CD4-positive, alpha-beta memory T cell (primary cell): ENCODE measurements at regions not wholly inside any gene's neighbourhood (a gene's known extent, or its start where the extent isn't known, plus 50 kb on each side); places are given as distances from the start of the nearest gene placed in this dataset.
"Not testable (repeated sequence)": the region's sequence is repeated elsewhere in the genome, so short reads cannot be mapped to it uniquely, and the experiment has no call there.

ENCODE experiments used
- CTCF ChIA-PET: fragments of 350-600 bp; sonication (Branson Sonifier 250); formaldehyde crosslinking; loops from one replicate; lab custom pipeline; 2021; ENCODE audit warnings: inconsistent platforms; ENCODE audit not compliant: partially characterized antibody; lab: Charles Lee
- POLR2A ChIA-PET: fragments of 350-600 bp; sonication (Branson Sonifier 250); formaldehyde crosslinking; loops from one replicate; lab custom pipeline; 2021; ENCODE audit not compliant: partially characterized antibody; lab: Charles Lee
- DNase-seq, 5 donors: peaks; one replicate each; pipeline versions ENCODE4 v3.0.0 to v3.0.0-alpha.2; 2020 to 2022; ENCODE audit warnings: mixed read lengths in 1 of 5
- H3K27ac ChIP-seq: one replicate; pipeline ENCODE4 v1.7.0; 2013; ENCODE audit warnings: low read depth, low read length
- H3K27me3 ChIP-seq: 2 replicates; pipeline ENCODE4 v1.7.0; 2013; ENCODE audit warnings: mild to moderate bottlenecking, low read length, moderate library complexity; ENCODE audit not compliant: insufficient read depth
- H3K36me3 ChIP-seq: 2 replicates; pipeline ENCODE4 v1.7.0; 2013; ENCODE audit warnings: mild to moderate bottlenecking, low read length, moderate library complexity; ENCODE audit not compliant: insufficient read depth
- H3K4me1 ChIP-seq: 2 replicates; pipeline ENCODE4 v1.7.0; 2013; ENCODE audit warnings: mild to moderate bottlenecking, low read length, moderate library complexity; ENCODE audit not compliant: insufficient read depth
- H3K4me3 ChIP-seq, 2 donors: one replicate each; pipeline ENCODE4 v1.7.0; 2013; ENCODE audit warnings: low read length in 2 of 2, mild to moderate bottlenecking in 1 of 2
- H3K9me3 ChIP-seq, 2 donors: one replicate each; pipeline ENCODE4 v1.7.0; 2013; ENCODE audit warnings: low read length in 2 of 2, control low read depth in 1 of 2; ENCODE audit not compliant: control insufficient read depth in 1 of 2
- H3K27ac Mint-ChIP-seq, 7 donors: one replicate each; pipeline ENCODE4 v1.8.0; 2020 to 2021; ENCODE audit warnings: mixed read lengths in 7 of 7, mild to moderate bottlenecking in 6 of 7, inconsistent platforms in 3 of 7, moderate library complexity in 3 of 7
- H3K27me3 Mint-ChIP-seq, 2 donors: one replicate each; pipeline ENCODE4 v1.8.0; 2020 to 2021; ENCODE audit warnings: mixed read lengths in 2 of 2
- H3K36me3 Mint-ChIP-seq, 2 donors: one replicate each; pipeline ENCODE4 v1.8.0; 2020 to 2021; ENCODE audit warnings: mixed read lengths in 2 of 2, inconsistent platforms in 1 of 2, mild to moderate bottlenecking in 1 of 2
- H3K4me1 Mint-ChIP-seq, 4 donors: one replicate each; pipeline ENCODE4 v1.8.0; 2020 to 2021; ENCODE audit warnings: mixed read lengths in 4 of 4, mild to moderate bottlenecking in 1 of 4
- H3K4me3 Mint-ChIP-seq, 8 donors: one replicate each; pipeline ENCODE4 v1.8.0; 2020 to 2021; ENCODE audit warnings: mixed read lengths in 8 of 8, mild to moderate bottlenecking in 7 of 8, moderate library complexity in 6 of 8, inconsistent platforms in 3 of 8
- H3K9me3 Mint-ChIP-seq, 8 donors: one replicate each; pipeline ENCODE4 v1.8.0; 2020 to 2021; ENCODE audit warnings: mixed read lengths in 8 of 8, mild to moderate bottlenecking in 5 of 8, inconsistent platforms in 3 of 8, moderate library complexity in 1 of 8
- intact Hi-C: fragments of 100-400 bp; cut with micrococcal nuclease; formaldehyde crosslinking; loops from one replicate; pipeline ENCODE4 v1.15.1; 2023

DNA sequence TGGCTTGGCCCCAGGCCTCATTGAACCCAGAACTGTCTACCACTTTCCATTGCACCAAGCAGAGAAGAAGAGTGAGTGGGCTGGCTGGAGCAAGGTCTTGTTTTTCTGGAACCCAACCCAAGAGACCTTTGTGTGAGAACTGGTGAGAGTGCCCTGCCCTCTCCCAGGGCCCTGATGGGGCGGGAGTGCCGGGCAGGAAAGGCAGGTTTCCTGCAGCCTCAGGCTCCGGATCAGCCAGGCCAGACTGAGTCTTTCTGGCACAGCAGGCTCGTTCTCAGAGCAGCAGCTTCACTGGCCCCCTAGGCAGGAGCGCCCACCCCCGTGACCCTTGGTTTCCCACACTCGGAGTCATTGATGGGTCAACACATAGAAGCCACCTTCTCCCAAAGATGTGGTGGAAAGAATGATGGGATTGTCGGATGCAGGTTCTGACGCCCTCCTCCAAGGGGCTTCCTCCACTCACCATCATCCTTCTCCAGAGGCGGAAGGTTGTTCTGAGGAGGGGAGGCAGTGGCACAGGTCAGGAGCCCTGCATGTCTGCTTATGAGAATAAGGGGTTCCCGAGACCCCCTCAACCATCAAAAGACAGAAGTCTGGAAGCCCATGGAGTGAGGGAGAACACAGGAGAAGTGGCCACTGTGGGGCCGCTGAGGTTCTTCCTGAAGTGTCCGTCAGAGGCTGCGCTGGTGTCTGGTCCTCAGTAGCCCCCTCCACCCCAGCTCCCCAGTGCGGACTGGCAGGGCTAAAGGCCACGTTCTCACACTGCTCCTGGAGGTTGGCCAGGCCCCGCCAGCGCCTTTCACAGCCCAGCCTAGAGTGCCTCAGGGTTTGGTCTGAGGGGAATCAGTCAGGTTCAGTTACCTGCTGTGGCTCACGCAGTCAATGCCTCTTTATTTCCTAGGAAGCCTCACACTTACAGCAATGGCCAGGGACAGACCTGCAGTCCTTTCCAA lies 62.8 kb upstream of the LAPTM4A start:
- Histone ChIP-seq H3K9me3 (no peaks in the 10 kb centered on the region), H3K27me3 (no peaks in the 10 kb centered on the region), H3K36me3 (no peaks in the 10 kb centered on the region), H3K27ac (no peak overlapping the region), H3K4me1 (no peaks in the 10 kb centered on the region), H3K4me3 (no peak overlapping the region)
- Mint-ChIP-seq H3K36me3 (no peaks in the 10 kb centered on the region), H3K4me1 (peaks cover 0 to 2% (median 0%) of the 10 kb centered on the region in 4 donors), H3K27ac (no peak overlapping the region), H3K27me3 (peaks cover 1 to 12% of the 10 kb centered on the region in 2 donors), H3K4me3 (no peak overlapping the region), H3K9me3 (peaks cover 0 to 3% (median 0%) of the 10 kb centered on the region in 8 donors)
- ChIA-PET POLR2A (no interaction called here), CTCF (no interaction called here)
- intact Hi-C loops = no loop called here
- DNase-seq = no peak

DNA sequence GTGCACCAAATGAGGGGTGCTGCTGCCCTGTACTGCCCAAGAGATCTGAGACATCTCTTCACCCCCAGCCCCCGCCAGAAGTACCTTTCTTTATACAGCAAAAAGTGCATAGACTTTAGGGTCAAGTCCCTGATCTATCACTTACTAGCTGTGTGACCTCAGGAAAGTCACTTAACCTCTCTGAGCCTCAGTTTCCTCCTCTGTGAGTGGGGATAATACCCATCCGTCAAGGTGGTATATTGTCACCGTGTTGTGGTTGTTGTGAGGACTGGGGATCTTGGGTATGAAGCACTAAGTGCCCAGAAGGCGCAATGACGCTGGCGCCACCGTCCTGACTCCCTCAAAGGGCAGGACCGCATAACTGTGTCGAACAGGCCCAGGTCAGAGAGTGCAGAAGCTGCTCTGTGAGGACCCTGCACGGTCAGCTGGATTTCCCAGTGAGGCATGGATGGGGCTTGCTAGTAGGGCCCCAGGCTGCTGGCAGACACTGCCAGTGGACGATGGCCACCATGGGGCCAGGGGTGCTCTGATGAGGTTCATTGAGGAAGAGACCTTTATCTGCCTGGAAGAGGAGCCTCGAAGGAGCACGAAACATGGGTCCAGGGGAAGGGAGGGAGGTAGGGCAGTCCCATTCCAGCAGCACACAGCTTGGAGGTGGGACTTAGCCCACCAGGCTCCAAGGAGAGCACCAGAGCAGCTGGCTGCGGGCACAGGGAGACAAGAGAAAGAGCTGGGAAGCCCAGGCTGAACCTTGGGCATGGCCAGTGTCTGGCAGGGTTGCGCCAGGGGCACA lies 61.8 kb upstream of the LAPTM4A start:
- Histone ChIP-seq H3K9me3 (no peaks in the 10 kb centered on the region), H3K4me1 (no peaks in the 10 kb centered on the region), H3K36me3 (no peaks in the 10 kb centered on the region), H3K4me3 (no peak overlapping the region), H3K27ac (no peak overlapping the region), H3K27me3 (no peaks in the 10 kb centered on the region)
- intact Hi-C loops = no loop called here
- H3K27me3 Mint-ChIP-seq = peaks cover 1 to 11% of the 10 kb centered on the region in 2 donors
- no peak overlapping the region for H3K27ac Mint-ChIP-seq
- ChIA-PET CTCF (no interaction called here), POLR2A (no interaction called here)
- no peak overlapping the region for H3K4me3 Mint-ChIP-seq
- H3K9me3 Mint-ChIP-seq = peaks cover 0 to 3% (median 0%) of the 10 kb centered on the region in 8 donors
- H3K36me3 Mint-ChIP-seq = no peaks in the 10 kb centered on the region
- no peak for DNase-seq
- peaks cover 0 to 2% (median 0%) of the 10 kb centered on the region in 4 donors for H3K4me1 Mint-ChIP-seq

DNA sequence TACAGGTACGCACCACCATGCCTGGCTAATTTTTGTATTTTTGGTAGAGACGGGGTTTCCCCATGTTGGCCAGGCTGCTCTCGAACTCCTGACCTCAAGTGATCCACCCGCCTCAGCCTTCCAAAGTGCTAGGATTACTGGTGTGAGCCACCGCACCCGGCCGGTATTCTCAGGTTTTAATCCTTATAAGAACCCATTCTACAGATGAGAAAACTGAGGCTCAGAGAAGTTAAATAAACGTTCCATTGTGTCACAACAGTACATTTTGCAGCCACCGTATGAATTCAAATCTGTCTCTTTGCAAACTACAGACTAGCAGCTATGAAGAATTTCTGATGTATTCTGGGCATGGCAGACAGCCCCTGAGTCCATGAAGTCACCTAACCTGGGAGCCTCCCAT lies 60.9 kb upstream of the LAPTM4A start:
- CTCF ChIA-PET, H3K4me3 Mint-ChIP-seq, intact Hi-C loops, H3K36me3 ChIP-seq, H3K9me3 Mint-ChIP-seq, H3K27ac Mint-ChIP-seq, H3K27me3 ChIP-seq, H3K4me1 Mint-ChIP-seq, H3K27ac ChIP-seq, POLR2A ChIA-PET, DNase-seq, H3K4me3 ChIP-seq, H3K36me3 Mint-ChIP-seq, H3K4me1 ChIP-seq, H3K9me3 ChIP-seq: not testable (repeated sequence)
- peaks cover 1 to 11% of the 10 kb centered on the region in 2 donors for H3K27me3 Mint-ChIP-seq

DNA sequence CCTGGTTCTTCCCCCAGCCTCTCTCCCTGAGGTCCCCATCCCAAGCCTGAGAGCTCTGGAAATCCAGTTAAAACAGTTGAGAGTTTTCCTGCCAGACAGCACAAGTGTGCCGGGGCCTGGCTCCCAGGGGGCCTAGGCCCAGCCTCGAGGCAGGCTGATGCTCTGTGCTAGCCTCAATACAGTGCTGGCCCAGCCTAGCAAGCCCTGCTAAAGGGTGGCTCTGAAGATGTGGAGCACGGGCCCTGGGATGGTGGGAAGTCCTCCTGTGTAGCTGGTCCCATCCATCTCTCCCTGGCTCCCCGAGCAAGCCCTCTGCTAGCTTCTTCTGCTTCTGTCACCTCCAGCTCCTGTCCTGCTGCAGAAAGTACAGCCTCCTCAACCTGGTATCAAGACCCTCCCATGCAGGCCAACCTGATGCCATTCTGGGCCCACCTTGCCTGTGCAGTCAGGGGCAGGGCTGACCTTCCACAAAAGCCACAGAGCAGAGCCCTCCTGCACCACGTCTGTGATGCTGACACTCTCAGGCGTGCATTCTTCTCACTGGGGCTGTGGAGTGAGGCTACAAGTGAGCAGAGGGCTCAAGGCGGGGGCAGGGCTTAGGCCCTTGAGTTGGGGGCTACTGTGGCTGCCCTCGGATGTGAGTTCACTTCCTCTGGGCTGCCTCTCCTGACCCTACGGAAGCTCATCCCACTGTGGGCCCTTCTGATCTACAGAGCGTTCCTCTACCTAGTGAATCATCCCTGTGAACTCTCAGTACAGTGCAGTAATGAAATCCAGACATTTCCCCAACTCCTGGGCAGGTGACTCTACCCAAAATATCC lies 60.1 kb upstream of the LAPTM4A start:
- Mint-ChIP-seq H3K9me3 (peaks cover 0 to 3% (median 0%) of the 10 kb centered on the region in 8 donors), H3K27me3 (peaks cover 4 to 15% of the 10 kb centered on the region in 2 donors), H3K36me3 (no peaks in the 10 kb centered on the region), H3K27ac (no peak overlapping the region), H3K4me1 (peaks cover 0 to 4% (median 0%) of the 10 kb centered on the region in 4 donors), H3K4me3 (no peak overlapping the region)
- Histone ChIP-seq H3K27me3 (no peaks in the 10 kb centered on the region), H3K27ac (no peak overlapping the region), H3K4me3 (no peak overlapping the region), H3K4me1 (no peaks in the 10 kb centered on the region), H3K9me3 (no peaks in the 10 kb centered on the region), H3K36me3 (no peaks in the 10 kb centered on the region)
- POLR2A ChIA-PET = no interaction called here
- CTCF ChIA-PET = no interaction called here
- no peak for DNase-seq
- intact Hi-C loops = no loop called here

DNA sequence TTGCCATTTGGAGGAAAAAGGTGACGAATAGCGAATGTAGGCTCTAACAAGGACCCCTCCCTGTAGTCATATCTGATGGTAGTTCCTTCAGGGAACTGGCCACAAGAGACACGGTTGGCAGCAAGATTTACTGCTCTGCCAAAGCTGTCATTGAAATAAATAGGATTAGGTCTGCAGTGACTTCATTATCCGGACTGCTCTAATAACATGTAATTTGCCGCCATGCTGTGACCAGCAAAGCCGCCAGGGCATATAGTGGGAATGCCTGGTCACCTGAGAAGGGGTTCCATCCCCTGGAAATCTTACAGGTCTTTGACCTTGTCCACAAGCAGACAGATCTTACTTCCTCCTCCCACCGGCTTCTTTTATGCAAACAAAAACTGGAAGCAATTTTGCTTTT lies 59.4 kb upstream of the LAPTM4A start:
- H3K9me3 ChIP-seq = no peaks in the 10 kb centered on the region
- peaks cover 0 to 3% (median 0%) of the 10 kb centered on the region in 8 donors for H3K9me3 Mint-ChIP-seq
- H3K36me3 Mint-ChIP-seq = no peaks in the 10 kb centered on the region
- no peaks in the 10 kb centered on the region for H3K36me3 ChIP-seq
- H3K4me1 ChIP-seq = no peaks in the 10 kb centered on the region
- no peak overlapping the region for H3K4me3 ChIP-seq
- no peaks in the 10 kb centered on the region for H3K27me3 ChIP-seq
- H3K4me3 Mint-ChIP-seq = no peak overlapping the region
- POLR2A ChIA-PET = no interaction called here
- intact Hi-C loops = no loop called here
- peaks cover 0 to 4% (median 0%) of the 10 kb centered on the region in 4 donors for H3K4me1 Mint-ChIP-seq
- H3K27me3 Mint-ChIP-seq = peaks cover 8 to 16% of the 10 kb centered on the region in 2 donors
- CTCF ChIA-PET = no interaction called here
- no peak for DNase-seq
- H3K27ac ChIP-seq = no peak overlapping the region
- no peak overlapping the region for H3K27ac Mint-ChIP-seq

DNA sequence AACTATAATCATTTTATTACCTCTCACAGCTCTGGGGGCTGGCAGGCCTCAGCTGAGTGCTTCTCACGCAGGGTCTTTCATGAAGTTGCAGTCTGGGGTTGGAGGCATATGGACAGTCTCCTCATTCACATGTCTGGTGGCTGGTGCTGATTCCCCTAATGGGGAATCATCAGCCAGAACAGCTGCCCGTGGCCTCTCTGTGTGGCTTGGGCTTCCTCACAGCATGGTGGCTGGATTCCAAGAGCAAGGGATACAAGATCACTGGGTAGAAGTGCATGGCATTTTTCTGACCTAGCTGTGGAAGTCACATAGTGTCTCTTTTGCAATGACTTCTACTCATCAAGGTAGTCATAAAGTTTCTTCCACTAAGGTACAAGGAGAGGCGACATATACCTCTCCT lies 59.0 kb upstream of the LAPTM4A start:
- no peaks in the 10 kb centered on the region for H3K9me3 ChIP-seq
- no peaks in the 10 kb centered on the region for H3K4me1 ChIP-seq
- peaks cover 0 to 4% (median 0%) of the 10 kb centered on the region in 4 donors for H3K4me1 Mint-ChIP-seq
- POLR2A ChIA-PET = no interaction called here
- H3K27ac ChIP-seq = no peak overlapping the region
- DNase-seq = no peak
- intact Hi-C loops = no loop called here
- H3K4me3 Mint-ChIP-seq = no peak overlapping the region
- CTCF ChIA-PET = no interaction called here
- H3K27me3 ChIP-seq = no peaks in the 10 kb centered on the region
- H3K27ac Mint-ChIP-seq = no peak overlapping the region
- H3K27me3 Mint-ChIP-seq = peaks cover 13 to 21% of the 10 kb centered on the region in 2 donors
- no peaks in the 10 kb centered on the region for H3K36me3 ChIP-seq
- no peak overlapping the region for H3K4me3 ChIP-seq
- no peaks in the 10 kb centered on the region for H3K36me3 Mint-ChIP-seq
- peaks cover 0 to 3% (median 0%) of the 10 kb centered on the region in 8 donors for H3K9me3 Mint-ChIP-seq
